ENCODE measurements at regions not wholly inside any gene's neighbourhood (a gene's known extent, or its start where the extent isn't known, plus 50 kb on each side); places are given as distances from the start of the nearest gene placed in this dataset.
"Not testable (repeated sequence)": the region's sequence is repeated elsewhere in the genome, so short reads cannot be mapped to it uniquely, and the experiment has no call there.

DNA sequence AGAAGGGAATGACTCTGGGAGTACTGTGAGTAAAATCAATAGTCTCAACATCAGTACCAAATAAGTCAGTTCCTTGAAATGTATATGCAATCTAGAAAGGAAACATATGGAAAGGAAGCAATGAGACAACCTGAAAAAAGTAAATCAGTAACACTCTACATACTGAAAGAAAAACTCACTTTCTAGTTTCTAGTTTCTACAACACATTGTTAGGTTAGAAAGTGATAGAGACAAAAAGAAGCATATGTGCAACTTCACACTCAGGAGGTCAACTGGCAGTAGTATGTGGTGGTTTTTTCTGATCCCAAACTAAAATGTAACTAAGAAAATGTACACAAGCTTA lies 156.5 kb upstream of the SOX6 start:
- no peak overlapping the region for H3K9ac ChIP-seq
- DNase-seq, result no peak
- no peak for TF ChIP-seq EZH2phosphoT487 (IDR thresholded peaks at IDR 0.05; ENCODE audit: insufficient read depth, low read depth)
- TF ChIP-seq EZH2 (IDR thresholded peaks at IDR 0.05; ENCODE audit: insufficient read depth, poor library complexity, severe bottlenecking), result no peak

DNA sequence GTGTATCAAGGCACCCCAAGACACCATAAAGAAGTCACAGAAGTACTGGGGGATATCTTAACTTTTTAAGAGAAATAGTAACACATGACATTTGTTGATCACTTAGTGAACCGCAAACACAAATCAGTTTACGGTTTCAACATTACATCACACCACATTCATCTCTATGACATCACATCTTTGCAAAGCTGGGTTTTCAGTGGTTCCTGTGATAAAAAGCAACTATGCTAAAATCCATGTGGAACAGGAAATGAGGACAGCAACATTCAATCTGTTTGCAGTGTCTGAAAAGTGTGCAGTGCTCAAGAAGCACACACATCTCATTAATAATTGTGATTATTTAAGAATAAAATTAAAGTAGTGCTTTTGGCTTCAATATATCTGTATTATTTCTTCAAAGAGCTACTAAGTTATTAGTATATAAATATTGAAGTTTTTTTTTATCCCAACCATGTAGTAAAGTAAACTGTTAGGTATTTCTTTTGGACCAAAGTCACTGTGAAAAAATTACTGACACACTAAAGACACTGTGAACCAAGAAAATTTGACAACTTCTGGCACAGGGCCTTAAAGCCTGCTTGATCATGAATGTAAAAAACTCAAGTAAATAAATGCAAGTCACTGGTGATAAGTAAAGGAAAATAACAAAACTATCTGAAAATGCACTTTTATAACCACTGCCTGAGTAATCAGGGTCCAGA lies 156.0 kb upstream of the SOX6 start:
- H3K4me1 ChIP-seq (ENCODE audit: insufficient read depth), result no peaks in the 10 kb centered on the region
- in situ Hi-C loops (cut with MboI), result no loop called here

More for the DNA sequence above, 156.5 kb upstream of the SOX6 start:
- no peaks in the 10 kb centered on the region for H3K9me3 ChIP-seq (ENCODE audit: low read depth)
- H3F3A ChIP-seq (ENCODE audit: insufficient read depth), result no peaks in the 10 kb centered on the region
- no peaks in the 10 kb centered on the region for H3K9me2 ChIP-seq (ENCODE audit: insufficient read depth)
- no peak overlapping the region for H2AFZ ChIP-seq
- H3K4me3 ChIP-seq, result no peak overlapping the region
- in situ Hi-C loops (cut with MboI), result no loop called here
- no peak overlapping the region for H3K4me2 ChIP-seq (ENCODE audit: unreplicated experiment)
- H3K36me3 ChIP-seq (ENCODE audit: low read depth), result no peaks in the 10 kb centered on the region
- H3K4me1 ChIP-seq (ENCODE audit: insufficient read depth), result no peaks in the 10 kb centered on the region
- no peak overlapping the region for H3K27ac ChIP-seq
- no peaks in the 10 kb centered on the region for H3K79me2 ChIP-seq (ENCODE audit: insufficient read depth)
- H3K27me3 ChIP-seq (replicated peaks; ENCODE audit: insufficient read depth), result no peaks in the 10 kb centered on the region
- H4K20me1 ChIP-seq (ENCODE audit: insufficient read depth), result no peaks in the 10 kb centered on the region

DNA sequence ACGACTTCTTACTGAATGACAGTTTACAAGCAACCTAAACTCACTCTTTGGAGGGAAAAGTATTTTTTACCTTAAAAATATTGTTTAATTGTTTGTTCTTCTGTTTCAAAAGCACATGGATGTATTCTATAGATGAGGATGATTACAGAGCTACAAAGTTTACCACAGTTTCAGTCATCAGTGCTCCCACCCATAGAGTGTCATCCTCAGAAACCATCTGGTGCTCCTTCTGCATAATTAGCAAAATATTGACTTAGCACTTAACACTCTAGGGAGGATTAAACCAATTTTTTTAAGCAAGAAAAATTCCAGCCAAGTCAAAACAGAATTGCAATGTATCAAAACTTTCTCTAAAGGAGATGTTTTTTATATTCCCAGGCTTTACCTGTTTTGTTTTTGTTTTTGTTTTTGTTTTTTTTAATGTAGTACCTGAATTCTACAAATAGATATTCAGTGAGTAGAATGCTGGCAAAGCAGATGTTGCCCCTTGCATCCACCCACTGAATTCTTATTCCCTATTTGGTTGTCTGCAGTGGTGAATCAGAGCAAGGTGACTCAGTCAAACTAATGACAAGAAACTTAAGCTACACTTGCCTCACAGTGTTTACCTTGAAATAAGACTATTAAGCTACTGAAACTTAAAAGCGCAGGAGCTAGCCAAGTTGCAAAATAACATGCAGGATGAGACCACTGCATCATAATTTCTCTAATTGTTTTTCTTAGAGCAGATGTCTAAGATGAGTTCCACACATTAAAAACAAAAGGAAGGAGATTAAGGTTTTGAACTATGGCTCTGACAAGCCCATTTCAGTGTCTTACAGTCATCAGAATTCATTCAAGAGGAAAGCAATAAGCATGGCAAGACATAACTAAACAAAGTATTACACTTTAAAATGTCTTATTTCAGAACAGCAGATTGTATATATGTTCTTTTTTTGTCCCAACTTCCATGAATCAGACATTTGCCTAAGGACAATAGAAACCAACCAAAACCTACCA lies 155.1 kb upstream of the SOX6 start:
- no peak overlapping the region for H3K4me2 ChIP-seq (ENCODE audit: unreplicated experiment)
- no peaks in the 10 kb centered on the region for H3K9me3 ChIP-seq (ENCODE audit: low read depth)
- peak; percentile 50 for DNase-seq
- no peak overlapping the region for H3K27ac ChIP-seq
- no peaks in the 10 kb centered on the region for H3K36me3 ChIP-seq (ENCODE audit: low read depth)
- no peak overlapping the region for H3K9ac ChIP-seq
- WGBS, 2 experiments (ENCODE audit: low coverage in 1 of 2, low lambda C conversion rate in 2 of 2, missing lambda C conversion rate in 2 of 2), result 40 to 48% methylated on average over 2 of the region's 2 CpGs
- no peaks in the 10 kb centered on the region for H3F3A ChIP-seq (ENCODE audit: insufficient read depth)
- H4K20me1 ChIP-seq (ENCODE audit: insufficient read depth), result no peaks in the 10 kb centered on the region
- no peaks in the 10 kb centered on the region for H3K27me3 ChIP-seq (replicated peaks; ENCODE audit: insufficient read depth)
- TF ChIP-seq EZH2phosphoT487 (IDR thresholded peaks at IDR 0.05; ENCODE audit: insufficient read depth, low read depth), result no peak
- TF ChIP-seq EZH2 (IDR thresholded peaks at IDR 0.05; ENCODE audit: insufficient read depth, poor library complexity, severe bottlenecking), result no peak
- in situ Hi-C loops (cut with MboI), result no loop called here
- H3K4me1 ChIP-seq (ENCODE audit: insufficient read depth), result no peaks in the 10 kb centered on the region
- no peak overlapping the region for H3K4me3 ChIP-seq
- no peaks in the 10 kb centered on the region for H3K9me2 ChIP-seq (ENCODE audit: insufficient read depth)
- no peaks in the 10 kb centered on the region for H3K79me2 ChIP-seq (ENCODE audit: insufficient read depth)
- H2AFZ ChIP-seq, result no peak overlapping the region

More for the DNA sequence above, 156.0 kb upstream of the SOX6 start:
- Histone ChIP-seq H3F3A (ENCODE audit: insufficient read depth) (no peaks in the 10 kb centered on the region), H3K4me3 (no peak overlapping the region), H3K4me2 (ENCODE audit: unreplicated experiment) (no peak overlapping the region), H3K9me3 (ENCODE audit: low read depth) (no peaks in the 10 kb centered on the region), H3K9me2 (ENCODE audit: insufficient read depth) (no peaks in the 10 kb centered on the region), H4K20me1 (ENCODE audit: insufficient read depth) (no peaks in the 10 kb centered on the region), H3K79me2 (ENCODE audit: insufficient read depth) (no peaks in the 10 kb centered on the region), H3K9ac (no peak overlapping the region), H3K27me3 (replicated peaks; ENCODE audit: insufficient read depth) (no peaks in the 10 kb centered on the region), H2AFZ (no peak overlapping the region), H3K27ac (no peak overlapping the region), H3K36me3 (ENCODE audit: low read depth) (no peaks in the 10 kb centered on the region)
- no peak for DNase-seq
- 71 to 74% methylated on average over 2 of the region's 2 CpGs for WGBS, 2 experiments (ENCODE audit: low coverage in 1 of 2, low lambda C conversion rate in 2 of 2, missing lambda C conversion rate in 2 of 2)
- TF ChIP-seq EZH2phosphoT487 (IDR thresholded peaks at IDR 0.05; ENCODE audit: insufficient read depth, low read depth), result no peak
- TF ChIP-seq EZH2 (IDR thresholded peaks at IDR 0.05; ENCODE audit: insufficient read depth, poor library complexity, severe bottlenecking), result no peak

DNA sequence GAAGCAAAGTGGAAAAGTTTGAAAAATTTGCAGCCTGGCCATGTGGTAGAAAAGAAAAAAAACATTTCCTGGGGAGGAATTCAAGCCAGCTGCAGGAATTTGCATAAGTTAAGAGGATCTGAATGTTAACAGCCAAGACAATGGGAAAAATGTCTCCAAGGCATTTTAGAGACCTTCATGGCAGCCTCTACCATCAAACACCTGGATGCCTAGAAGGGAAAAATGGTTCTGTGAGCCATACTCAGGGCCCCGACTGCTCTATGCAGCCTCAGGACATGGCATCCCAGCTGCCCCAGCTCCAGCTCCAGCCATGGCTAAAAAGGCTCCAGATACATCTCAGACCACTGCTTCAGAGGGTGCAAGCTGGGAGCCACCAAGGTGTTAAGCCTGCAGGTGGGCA lies 149.1 kb upstream of the SOX6 start:
- H3K9me2 ChIP-seq (ENCODE audit: insufficient read depth), result no peaks in the 10 kb centered on the region
- no peak overlapping the region for H3K4me2 ChIP-seq (ENCODE audit: unreplicated experiment)
- 0% methylated on average over 1 of the region's 1 CpG for WGBS, 2 experiments (ENCODE audit: low coverage in 1 of 2, low lambda C conversion rate in 2 of 2, missing lambda C conversion rate in 2 of 2)
- no peak overlapping the region for H3K27ac ChIP-seq
- H3F3A ChIP-seq (ENCODE audit: insufficient read depth), result no peaks in the 10 kb centered on the region
- H2AFZ ChIP-seq, result no peak overlapping the region
- in situ Hi-C loops (cut with MboI), result no loop called here
- no peaks in the 10 kb centered on the region for H3K79me2 ChIP-seq (ENCODE audit: insufficient read depth)
- H4K20me1 ChIP-seq (ENCODE audit: insufficient read depth), result no peaks in the 10 kb centered on the region
- H3K4me3 ChIP-seq, result no peak overlapping the region
- TF ChIP-seq EZH2 (IDR thresholded peaks at IDR 0.05; ENCODE audit: insufficient read depth, poor library complexity, severe bottlenecking) (no peak), EZH2phosphoT487 (IDR thresholded peaks at IDR 0.05; ENCODE audit: insufficient read depth, low read depth) (no peak)
- H3K9ac ChIP-seq, result no peak overlapping the region
- H3K27me3 ChIP-seq (replicated peaks; ENCODE audit: insufficient read depth), result no peaks in the 10 kb centered on the region
- DNase-seq, result no peak
- no peaks in the 10 kb centered on the region for H3K9me3 ChIP-seq (ENCODE audit: low read depth)
- no peaks in the 10 kb centered on the region for H3K36me3 ChIP-seq (ENCODE audit: low read depth)
- no peaks in the 10 kb centered on the region for H3K4me1 ChIP-seq (ENCODE audit: insufficient read depth)

DNA sequence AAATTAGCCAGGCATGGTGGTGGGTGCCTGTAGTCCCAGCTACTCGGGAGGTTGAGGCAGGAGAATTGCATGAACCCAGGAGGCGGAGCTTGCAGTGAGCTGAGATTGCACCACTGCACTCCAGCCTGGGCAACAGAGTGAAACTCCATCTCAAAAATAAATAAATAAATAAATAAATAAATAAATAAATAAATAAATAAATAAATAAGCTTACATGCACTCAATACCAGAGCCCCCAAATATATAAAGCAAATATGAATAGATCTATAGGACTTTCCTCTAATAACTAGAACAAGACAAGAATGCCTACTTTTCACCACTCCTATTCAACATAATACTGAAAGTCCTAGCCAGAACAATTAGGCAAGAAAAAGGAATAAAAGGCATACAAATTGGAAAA lies 147.5 kb upstream of the SOX6 start:
- H3K79me2 ChIP-seq (ENCODE audit: insufficient read depth); DNase-seq; H3K9ac ChIP-seq; H3K9me2 ChIP-seq (ENCODE audit: insufficient read depth); H3K4me3 ChIP-seq; H3K27ac ChIP-seq; H3K9me3 ChIP-seq (ENCODE audit: low read depth); in situ Hi-C loops (cut with MboI); H3K4me2 ChIP-seq (ENCODE audit: unreplicated experiment); H3K27me3 ChIP-seq (replicated peaks; ENCODE audit: insufficient read depth); H3K4me1 ChIP-seq (ENCODE audit: insufficient read depth); H3K36me3 ChIP-seq (ENCODE audit: low read depth); H3F3A ChIP-seq (ENCODE audit: insufficient read depth); H2AFZ ChIP-seq; H4K20me1 ChIP-seq (ENCODE audit: insufficient read depth): not testable (repeated sequence)
- 28 to 40% methylated on average over 2 of the region's 2 CpGs for WGBS, 2 experiments (ENCODE audit: low coverage in 1 of 2, low lambda C conversion rate in 2 of 2, missing lambda C conversion rate in 2 of 2)
